A549 (cell line): ENCODE measurements at regions not wholly inside any gene's neighbourhood (a gene's known extent, or its start where the extent isn't known, plus 50 kb on each side); places are given as distances from the start of the nearest gene placed in this dataset.

Experiments
- BHLHE40 ChIP-seq: IDR thresholded peaks from 2 replicates; pipeline ENCODE4 v1.6.1; 2012; ENCODE audit warnings: low read depth, low read length, inconsistent platforms
- CBX8 ChIP-seq: fragments of 200-600 bp; sonication (generic); IDR thresholded peaks from 2 replicates; pipeline ENCODE4 v1.6.1; 2016
- EP300 ChIP-seq, 2 experiments: fragments of >200 bp; sonication (Bioruptor Twin); formaldehyde crosslinking; IDR thresholded peaks; 2 replicates in 1 of 2; 3 replicates in 1 of 2; pipeline ENCODE4 v1.6.1; 2016 to 2017
- ESRRA ChIP-seq: fragments of 150-350 bp; IDR thresholded peaks from 2 replicates; pipeline ENCODE4 v1.6.1; 2014; ENCODE audit warnings: mild to moderate bottlenecking, low read length, borderline replicate concordance
- KDM5A ChIP-seq: fragments of 200-600 bp; sonication (generic); IDR thresholded peaks from 2 replicates; pipeline ENCODE4 v1.6.1; 2016; ENCODE audit warnings: antibody characterized with exemption, mild to moderate bottlenecking
- MAFK ChIP-seq: fragments of 450-650 bp; IDR thresholded peaks from 2 replicates; pipeline ENCODE4 v1.6.1; 2014; ENCODE audit not compliant: partially characterized antibody
- TF ChIP-seq, protein P1 (sequence below): fragments of >200 bp; sonication (Bioruptor Twin); formaldehyde crosslinking; IDR thresholded peaks from 3 replicates; pipeline ENCODE4 v1.5.1; 2016
- TF ChIP-seq, protein P2 (sequence below): IDR thresholded peaks from 2 replicates; pipeline ENCODE4 v1.6.1; 2012

DNA sequence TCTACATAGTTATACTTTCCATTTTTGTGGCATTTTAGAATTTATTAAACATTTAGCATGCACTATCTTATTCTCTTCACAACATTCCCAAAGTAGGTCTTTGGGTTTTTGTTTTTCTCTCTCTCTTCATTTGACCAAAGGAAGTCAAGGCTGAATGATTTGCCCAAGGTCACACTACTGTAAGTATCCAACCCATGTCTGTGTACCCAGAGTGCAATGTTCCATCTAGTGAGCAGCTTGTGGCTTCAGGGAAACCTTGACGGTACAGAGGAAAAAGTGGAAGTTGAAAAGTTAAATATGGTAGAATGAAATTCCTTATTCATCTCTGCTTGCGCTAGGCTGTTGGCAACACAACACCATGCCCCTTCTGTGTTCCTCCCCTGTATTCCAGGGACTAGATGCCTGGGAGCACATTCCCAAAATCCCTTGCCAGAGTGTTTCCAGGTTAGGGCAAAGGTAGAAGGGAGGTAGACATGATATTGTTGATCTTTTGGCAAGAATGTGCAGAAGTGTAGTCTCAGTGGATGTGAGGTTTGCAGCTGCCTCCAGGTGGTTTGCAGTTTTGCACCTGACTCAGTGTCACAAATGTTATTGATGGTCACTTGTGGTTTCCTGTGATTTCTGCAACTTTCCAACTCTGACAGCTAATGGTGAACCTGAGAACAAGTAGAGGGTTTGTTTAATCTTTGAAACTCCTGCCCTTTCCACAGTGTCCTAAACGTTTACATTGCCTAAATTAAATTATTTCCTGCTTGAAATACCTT is 196.7 kb downstream of the RMST start:
- TF ChIP-seq, protein P1, sequence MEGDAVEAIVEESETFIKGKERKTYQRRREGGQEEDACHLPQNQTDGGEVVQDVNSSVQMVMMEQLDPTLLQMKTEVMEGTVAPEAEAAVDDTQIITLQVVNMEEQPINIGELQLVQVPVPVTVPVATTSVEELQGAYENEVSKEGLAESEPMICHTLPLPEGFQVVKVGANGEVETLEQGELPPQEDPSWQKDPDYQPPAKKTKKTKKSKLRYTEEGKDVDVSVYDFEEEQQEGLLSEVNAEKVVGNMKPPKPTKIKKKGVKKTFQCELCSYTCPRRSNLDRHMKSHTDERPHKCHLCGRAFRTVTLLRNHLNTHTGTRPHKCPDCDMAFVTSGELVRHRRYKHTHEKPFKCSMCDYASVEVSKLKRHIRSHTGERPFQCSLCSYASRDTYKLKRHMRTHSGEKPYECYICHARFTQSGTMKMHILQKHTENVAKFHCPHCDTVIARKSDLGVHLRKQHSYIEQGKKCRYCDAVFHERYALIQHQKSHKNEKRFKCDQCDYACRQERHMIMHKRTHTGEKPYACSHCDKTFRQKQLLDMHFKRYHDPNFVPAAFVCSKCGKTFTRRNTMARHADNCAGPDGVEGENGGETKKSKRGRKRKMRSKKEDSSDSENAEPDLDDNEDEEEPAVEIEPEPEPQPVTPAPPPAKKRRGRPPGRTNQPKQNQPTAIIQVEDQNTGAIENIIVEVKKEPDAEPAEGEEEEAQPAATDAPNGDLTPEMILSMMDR, result no peak
- no peak for TF ChIP-seq CBX8
- no peak for TF ChIP-seq KDM5A
- TF ChIP-seq, protein P2, sequence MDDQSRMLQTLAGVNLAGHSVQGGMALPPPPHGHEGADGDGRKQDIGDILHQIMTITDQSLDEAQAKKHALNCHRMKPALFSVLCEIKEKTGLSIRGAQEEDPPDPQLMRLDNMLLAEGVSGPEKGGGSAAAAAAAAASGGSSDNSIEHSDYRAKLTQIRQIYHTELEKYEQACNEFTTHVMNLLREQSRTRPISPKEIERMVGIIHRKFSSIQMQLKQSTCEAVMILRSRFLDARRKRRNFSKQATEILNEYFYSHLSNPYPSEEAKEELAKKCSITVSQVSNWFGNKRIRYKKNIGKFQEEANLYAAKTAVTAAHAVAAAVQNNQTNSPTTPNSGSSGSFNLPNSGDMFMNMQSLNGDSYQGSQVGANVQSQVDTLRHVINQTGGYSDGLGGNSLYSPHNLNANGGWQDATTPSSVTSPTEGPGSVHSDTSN, result no peak
- TF ChIP-seq EP300 (IDR thresholded peaks at IDR 0.05), result no peak
- TF ChIP-seq BHLHE40, result no peak
- no peak for TF ChIP-seq ESRRA
- no peak for TF ChIP-seq MAFK
